GM12878 (cell line): ENCODE measurements at regions not wholly inside any gene's neighbourhood (a gene's known extent, or its start where the extent isn't known, plus 50 kb on each side); places are given as distances from the start of the nearest gene placed in this dataset.

Source experiments
- ATAC-seq: fragments of 200-7000 bp; cut with Tn5 transposase; 3 replicates; pipeline ENCODE4 v1.9.1; 2020; ENCODE audit warnings: mild to moderate bottlenecking, moderate library complexity
- BruUV-seq: library from RNA; stranded (reverse); fragments of 400-500 nt; replicated peaks from 2 replicates; lab custom pipeline; 2021; lab: Mats Ljungman, UMichigan
- CTCF ChIA-PET: fragments of 300-600 bp; sonication (Branson Sonifier 250); formaldehyde crosslinking; extraction: SDS; loops from one replicate; lab custom pipeline; 2021; ENCODE audit warnings: inconsistent platforms; lab: Yijun Ruan, JAX
- POLR2A ChIA-PET: fragments of 350-600 bp; formaldehyde crosslinking; extraction: SDS; loops from one replicate; lab custom pipeline; 2021; ENCODE audit warnings: inconsistent platforms; lab: Charles Lee
- RAD21 ChIA-PET: fragments of 300-600 bp; sonication (Branson Sonifier 250); formaldehyde crosslinking; loops from one replicate; lab custom pipeline; 2023; ENCODE audit warnings: antibody characterized with exemption; ENCODE audit not compliant: unreplicated experiment; lab: Charles Lee
- SMC1A ChIA-PET: fragments of 300-600 bp; sonication (Branson Sonifier 250); formaldehyde crosslinking; loops from one replicate; lab custom pipeline; 2023; ENCODE audit not compliant: unreplicated experiment, uncharacterized antibody; lab: Charles Lee
- DNase-seq: peaks from one replicate; pipeline ENCODE4 v3.0.0-alpha.2; 2011; ENCODE audit warnings: low read depth, low spot score
- FAIRE-seq: peaks from 3 replicates; lab custom pipeline; 2011; peaks lifted over from hg19 to GRCh38; lab: Jason Lieb, UNC
- H2AFZ ChIP-seq: 2 replicates; pipeline ENCODE4 v1.6.0; 2011; ENCODE audit warnings: low read depth, low read length, control low read depth; ENCODE audit not compliant: control insufficient read depth
- H3K27ac ChIP-seq: 2 replicates; pipeline ENCODE4 v1.5.1; 2011; ENCODE audit warnings: control low read depth; ENCODE audit not compliant: control insufficient read depth, insufficient read depth
- H3K27me3 ChIP-seq, 2 experiments: replicated peaks in 1 of 2; 2 replicates each; pipeline versions ENCODE4 v1.6.0 to v1.6.1; 2011; ENCODE audit warnings: low read length in 1 of 2; ENCODE audit not compliant: control insufficient read depth in 2 of 2, insufficient read depth in 2 of 2
- H3K36me3 ChIP-seq, 2 experiments: 2 replicates each; pipeline ENCODE4 v1.5.1; 2011; ENCODE audit warnings: low read length in 1 of 2; ENCODE audit not compliant: control insufficient read depth in 2 of 2, insufficient read depth in 2 of 2
- H3K4me1 ChIP-seq: 2 replicates; pipeline ENCODE4 v1.6.1; 2011; ENCODE audit warnings: mild to moderate bottlenecking, low read length, moderate library complexity, mixed read lengths; ENCODE audit not compliant: control insufficient read depth, insufficient read depth
- H3K4me2 ChIP-seq: 2 replicates; pipeline ENCODE4 v1.6.0; 2011; ENCODE audit warnings: control low read depth; ENCODE audit not compliant: control insufficient read depth, insufficient read depth
- H3K4me3 ChIP-seq: fragments of 200-600 bp; sonication (generic); 2 replicates; pipeline ENCODE4 v1.5.1; 2016
- H3K79me2 ChIP-seq: 2 replicates; pipeline ENCODE4 v1.6.0; 2011; ENCODE audit warnings: low read length; ENCODE audit not compliant: control insufficient read depth, insufficient read depth
- H3K9ac ChIP-seq: 2 replicates; pipeline ENCODE4 v1.8.0; 2011; ENCODE audit warnings: low read length, control low read depth, mixed read lengths; ENCODE audit not compliant: control insufficient read depth, insufficient read depth
- H3K9me3 ChIP-seq: replicated peaks from 3 replicates; pipeline ENCODE4 v1.5.1; 2011; ENCODE audit warnings: mild to moderate bottlenecking, low read length; ENCODE audit not compliant: control insufficient read depth, insufficient read depth
- H4K20me1 ChIP-seq: 2 replicates; pipeline ENCODE4 v1.6.0; 2011; ENCODE audit not compliant: control insufficient read depth, insufficient read depth
- BCLAF1 ChIP-seq: fragments of 450-650 bp; IDR thresholded peaks from 2 replicates; pipeline ENCODE4 v1.6.1; 2017; ENCODE audit warnings: antibody characterized with exemption, mild to moderate bottlenecking, moderate library complexity
- BHLHE40 ChIP-seq, 2 experiments: fragments of 450-650 bp in 1 of 2; IDR thresholded peaks; 2 replicates each; pipeline ENCODE4 v1.6.1; 2011 to 2017; ENCODE audit warnings: low read depth in 2 of 2, borderline replicate concordance in 1 of 2, improper control_type of control experiment in 1 of 2, low read length in 1 of 2, mild to moderate bottlenecking in 1 of 2
- MYB ChIP-seq: fragments of 150-350 bp; IDR thresholded peaks from 2 replicates; pipeline ENCODE4 v1.6.1; 2014; ENCODE audit warnings: mild to moderate bottlenecking, low read depth, low read length, borderline replicate concordance
- NR2C2 ChIP-seq: IDR thresholded peaks from 2 replicates; pipeline ENCODE4 v1.6.1; 2011; ENCODE audit warnings: borderline replicate concordance, low read depth; ENCODE audit not compliant: control insufficient read depth, insufficient read length
- RB1 ChIP-seq: fragments of 450-650 bp; formaldehyde crosslinking; IDR thresholded peaks from 2 replicates; pipeline ENCODE4 v1.6.1; 2017; ENCODE audit warnings: mild to moderate bottlenecking, borderline replicate concordance
- RELA ChIP-seq: fragments of 450-650 bp; IDR thresholded peaks from 2 replicates; pipeline ENCODE4 v1.8.0; 2014; ENCODE audit warnings: borderline replicate concordance; ENCODE audit not compliant: partially characterized antibody
- WGBS: methylation state at CpG from one replicate; pipeline ENCODE4 v1.1.6; 2016; ENCODE audit warnings: low lambda C conversion rate; ENCODE audit not compliant: insufficient replicate concordance, insufficient coverage; ENCODE audit errors: missing lambda C conversion rate; 5-methylcytosine and 5-hydroxymethylcytosine counted together
- in situ Hi-C: fragments of 300-500 bp; cut with MboI; formaldehyde crosslinking; loops from 9 replicates; pipeline ENCODE4 v1.14.3; 2018; ENCODE audit warnings: mixed read lengths
- intact Hi-C: fragments of 100-400 bp; cut with micrococcal nuclease; formaldehyde crosslinking; loops from one replicate; pipeline ENCODE4 v1.14.2; 2022; ENCODE audit not compliant: unreplicated experiment

DNA sequence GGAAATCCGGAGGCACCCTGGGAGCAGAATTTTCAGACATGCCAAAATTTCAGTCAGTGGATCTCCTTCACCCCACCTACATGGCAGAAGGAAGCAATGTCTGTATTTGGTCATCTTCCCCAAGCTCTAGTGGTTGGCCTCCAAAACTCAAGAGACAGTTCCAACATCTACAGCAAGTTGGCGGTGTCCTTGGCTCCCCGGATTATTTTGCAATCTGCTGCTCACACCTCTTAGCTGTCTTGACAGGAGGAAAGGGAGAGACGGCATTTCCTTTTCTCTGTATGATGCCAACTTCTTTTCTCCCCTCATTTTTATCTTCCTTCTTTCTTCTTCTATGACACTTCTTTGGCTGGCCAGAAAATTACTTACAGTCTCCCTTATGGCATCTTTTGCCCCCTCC is 159.9 kb downstream of the SUCLA2 start:
- FAIRE-seq (no peak), ATAC-seq (no peak), DNase-seq (no peak)
- Histone ChIP-seq H3K9ac (no peak overlapping the region), H3K36me3 (no peaks in the 10 kb centered on the region), H3K27ac (no peak overlapping the region), H3K9me3 (no peaks in the 10 kb centered on the region), H4K20me1 (no peaks in the 10 kb centered on the region), H3K79me2 (no peaks in the 10 kb centered on the region), H3K27me3 (no peaks in the 10 kb centered on the region), H3K4me3 (no peak overlapping the region), H2AFZ (no peak overlapping the region), H3K4me2 (no peak overlapping the region), H3K4me1 (no peaks in the 10 kb centered on the region)
- CTCF ChIA-PET = interaction anchor here (1.5 kb wide), 1 partner anchor 37 kb away, joined by 3 read pairs; no protein-coding TSS in a partner anchor
- WGBS = 46% methylated on average over 4 of the region's 4 CpGs
- in situ Hi-C loops (no loop called here), intact Hi-C loops (no loop called here)
- POLR2A ChIA-PET = no interaction called here
- RAD21 ChIA-PET = no interaction called here
- TF ChIP-seq BCLAF1 (no peak), MYB (no peak), RB1 (no peak), NR2C2 (no peak), BHLHE40 (IDR thresholded peaks at IDR 0.05; ENCODE audit: borderline replicate concordance in 1 of 2, low read depth in 2 of 2, low read length in 1 of 2) (no peak), RELA (no peak)
- SMC1A ChIA-PET = no interaction called here
- BruUV-seq = no TSS peak
